HG03045 (cell line): ENCODE measurements at regions not wholly inside any gene's neighbourhood (a gene's known extent, or its start where the extent isn't known, plus 50 kb on each side); places are given as distances from the start of the nearest gene placed in this dataset.

Source experiments
- ATAC-seq: cut with Tn5 transposase; IDR thresholded peaks from one replicate; pipeline ENCODE4 v1.9.1; 2021; ENCODE audit warnings: mild to moderate bottlenecking, moderate library complexity; ENCODE audit not compliant: unreplicated experiment

- no peak for ATAC-seq
Observed at GRCh38 chr7:46652317-46652716, 731.2 kb upstream of the IGFBP3 start.

GRCh38 chr7:46651561-46652088 lies 730.6 kb upstream of the IGFBP3 start:
- ATAC-seq, result no peak

DNA sequence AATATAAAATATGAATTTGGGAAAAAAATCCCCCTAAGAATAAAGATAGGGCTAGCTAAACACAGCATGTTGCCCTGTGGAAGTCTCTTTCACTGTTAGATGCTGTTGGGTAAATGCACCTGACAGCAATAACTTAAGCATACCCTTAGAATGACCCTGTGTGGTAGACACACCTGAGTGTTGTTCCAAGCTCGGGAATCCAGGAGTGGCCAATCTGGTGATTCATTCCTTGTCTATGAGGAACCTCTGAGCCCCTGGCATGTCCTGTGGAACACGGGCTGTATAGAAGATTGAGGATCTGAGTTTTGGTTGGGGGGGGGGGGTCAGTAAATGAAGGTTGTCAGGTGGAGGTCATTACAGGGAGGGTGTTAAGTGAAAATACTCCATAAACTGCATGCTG lies 730.0 kb upstream of the IGFBP3 start:
- ATAC-seq, result no peak

DNA sequence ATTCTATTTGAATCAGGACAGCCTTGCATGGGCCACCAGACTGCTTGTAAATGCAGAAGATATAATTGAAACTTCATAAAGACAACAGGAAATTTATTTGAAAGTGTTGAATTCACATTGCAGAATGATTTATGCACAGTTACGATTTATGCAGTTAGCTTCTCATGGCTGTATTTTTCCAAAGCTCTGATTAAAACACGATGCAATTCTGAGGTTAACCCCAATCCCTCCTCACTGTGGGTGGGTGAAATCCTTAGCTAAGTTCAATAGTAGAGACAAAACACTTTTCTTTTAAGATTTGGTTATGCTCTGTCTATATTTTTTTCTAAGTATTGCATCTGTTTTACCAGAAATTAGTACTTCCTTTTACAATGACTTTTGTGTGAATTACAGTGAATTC lies 728.8 kb upstream of the IGFBP3 start:
- ATAC-seq, result no peak

GRCh38 chr7:46637793-46638735 lies 717.0 kb upstream of the IGFBP3 start:
- no peak for ATAC-seq

DNA sequence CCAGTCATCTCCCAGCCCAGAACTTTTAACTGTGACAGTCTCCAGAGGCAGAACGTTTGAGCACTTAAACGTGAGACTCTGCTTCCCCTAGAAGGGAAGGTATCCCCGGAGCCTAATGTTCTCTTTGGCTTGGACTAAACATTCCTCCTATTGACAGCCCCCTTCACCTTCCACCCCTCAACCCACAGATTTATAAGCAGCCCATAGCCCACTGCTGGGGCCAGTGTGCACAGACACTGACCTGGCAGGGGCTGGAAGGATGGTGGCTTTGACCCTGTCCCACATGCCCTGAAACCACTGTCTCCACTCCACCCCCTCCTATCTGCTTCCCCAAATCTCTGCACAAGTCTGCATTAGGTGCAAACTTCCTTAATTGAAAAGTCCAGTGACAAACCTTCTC lies 715.0 kb upstream of the IGFBP3 start:
- no peak for ATAC-seq

DNA sequence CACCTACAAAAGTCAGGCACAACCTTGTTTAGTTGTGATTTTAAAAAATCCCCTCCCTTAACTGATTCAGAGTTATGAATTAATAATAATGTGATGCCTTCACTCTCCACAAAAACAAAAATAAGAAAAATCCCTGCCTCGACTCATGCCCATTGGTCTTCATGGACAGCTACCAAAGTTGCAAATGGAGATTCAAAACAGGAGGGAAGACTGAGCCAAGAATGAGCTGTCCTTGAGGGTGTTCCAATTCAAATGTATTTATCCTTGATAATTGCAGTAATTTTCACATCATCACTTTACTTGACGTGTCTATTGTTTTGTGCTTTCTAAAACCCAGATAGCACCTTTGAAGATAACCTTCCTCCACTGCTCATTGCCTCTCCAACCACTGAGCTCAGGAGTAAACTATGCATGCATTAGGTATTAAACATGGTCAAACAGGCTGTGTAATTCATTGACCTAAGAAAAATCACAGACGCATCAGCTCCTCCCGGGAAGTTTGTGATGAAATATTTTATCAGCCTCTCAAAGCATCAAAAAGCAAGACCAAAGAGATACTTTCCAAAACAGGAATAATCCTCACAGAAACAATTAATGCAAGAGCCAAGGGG lies 712.7 kb upstream of the IGFBP3 start:
- ATAC-seq, result no peak

GRCh38 chr7:46633200-46633599 lies 712.1 kb upstream of the IGFBP3 start:
- no peak for ATAC-seq

GRCh38 chr7:46630031-46630430 lies 709.0 kb upstream of the IGFBP3 start:
- ATAC-seq, result no peak

- ATAC-seq, result no peak
Observed at GRCh38 chr7:46628389-46628788, 707.3 kb upstream of the IGFBP3 start.

DNA sequence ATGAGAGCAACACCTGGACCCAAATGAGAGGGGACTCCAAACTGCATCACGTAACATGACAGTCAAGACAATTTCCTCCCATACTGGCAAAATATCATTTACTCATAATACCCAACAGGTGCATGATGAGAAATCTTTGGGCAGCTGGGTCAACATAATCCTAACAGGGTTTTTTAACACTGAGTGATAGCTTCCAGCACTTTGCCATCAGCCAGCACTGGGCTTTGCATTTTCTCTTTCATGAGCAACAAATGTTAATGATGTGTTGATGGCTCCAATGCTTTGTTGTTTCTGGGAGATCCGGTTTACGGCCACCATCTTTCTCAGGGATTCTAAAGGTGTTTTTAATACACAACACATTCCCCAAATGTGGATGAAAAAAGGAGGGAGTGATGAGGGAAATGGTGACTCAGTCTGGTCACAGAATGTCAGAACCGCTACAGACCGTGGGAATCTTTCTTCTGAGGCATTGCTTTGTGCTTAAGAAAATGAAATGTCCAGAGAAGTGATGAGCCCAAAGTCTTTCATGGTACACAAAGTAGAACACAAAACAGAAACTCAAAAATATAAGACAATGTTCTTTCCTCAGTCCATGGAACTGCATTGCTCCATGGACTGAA lies 705.7 kb upstream of the IGFBP3 start:
- no peak for ATAC-seq

DNA sequence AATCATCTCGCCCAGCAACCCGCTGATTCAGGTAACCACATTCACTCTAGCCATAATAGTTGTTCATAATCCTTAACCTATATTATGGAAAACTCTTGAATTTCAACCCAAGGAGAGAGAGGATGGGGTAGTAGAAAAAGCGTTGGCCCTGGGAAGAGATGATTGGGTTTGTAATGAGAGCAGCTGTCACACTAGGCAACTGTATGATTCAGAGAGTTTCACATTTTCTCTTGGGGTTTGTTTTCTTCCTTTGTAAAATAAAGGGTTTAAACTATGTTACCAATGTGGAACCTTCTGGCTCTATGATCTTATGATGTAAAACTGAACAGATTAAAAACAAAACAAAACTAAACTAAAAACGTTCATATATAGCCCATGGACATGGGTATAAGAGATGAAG lies 705.2 kb upstream of the IGFBP3 start:
- ATAC-seq, result no peak

DNA sequence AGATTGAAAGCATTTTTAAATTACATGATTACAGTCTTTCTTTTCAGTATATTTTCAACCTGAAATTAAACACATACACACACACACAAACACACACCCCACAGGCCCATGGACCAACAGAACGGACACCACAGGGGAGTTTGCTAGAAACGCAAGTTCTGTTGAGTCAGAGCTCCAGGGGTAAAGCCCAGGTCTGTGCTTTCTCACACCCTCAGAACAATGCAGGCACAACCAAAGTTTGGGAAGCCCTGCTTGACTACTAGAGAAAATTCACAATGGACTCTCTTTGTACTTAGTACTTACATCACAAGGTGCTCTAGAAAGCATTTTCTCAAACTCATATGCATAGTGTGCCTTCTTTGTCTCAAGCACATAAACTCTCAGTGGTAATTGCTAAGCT lies 704.0 kb upstream of the IGFBP3 start:
- no peak for ATAC-seq

DNA sequence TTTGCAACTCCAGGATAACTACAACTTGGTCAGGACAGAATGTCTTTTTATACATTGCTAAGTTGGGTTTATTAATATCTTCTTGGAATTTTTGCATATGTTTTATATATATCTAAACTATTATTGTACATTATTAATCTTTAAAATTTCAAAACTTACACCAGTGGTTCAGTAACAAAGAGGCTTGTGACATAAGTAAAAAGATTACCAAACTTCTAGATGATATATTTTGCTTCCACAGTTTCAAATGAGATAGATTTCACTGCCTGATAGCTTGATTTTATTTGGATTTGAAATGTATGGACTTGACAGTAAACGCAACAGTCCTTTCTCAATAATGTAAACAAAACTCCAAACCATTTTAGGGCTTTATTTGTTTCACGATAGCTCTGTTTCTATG lies 701.2 kb upstream of the IGFBP3 start:
- ATAC-seq, result no peak

- no peak for ATAC-seq
Observed at GRCh38 chr7:46619723-46620310, 698.7 kb upstream of the IGFBP3 start.

GRCh38 chr7:46616636-46617035 lies 695.6 kb upstream of the IGFBP3 start:
- no peak for ATAC-seq

GRCh38 chr7:46613551-46613950 lies 692.5 kb upstream of the IGFBP3 start:
- ATAC-seq, result no peak

- ATAC-seq, result no peak
Observed at GRCh38 chr7:46613116-46613515, 692.0 kb upstream of the IGFBP3 start.

DNA sequence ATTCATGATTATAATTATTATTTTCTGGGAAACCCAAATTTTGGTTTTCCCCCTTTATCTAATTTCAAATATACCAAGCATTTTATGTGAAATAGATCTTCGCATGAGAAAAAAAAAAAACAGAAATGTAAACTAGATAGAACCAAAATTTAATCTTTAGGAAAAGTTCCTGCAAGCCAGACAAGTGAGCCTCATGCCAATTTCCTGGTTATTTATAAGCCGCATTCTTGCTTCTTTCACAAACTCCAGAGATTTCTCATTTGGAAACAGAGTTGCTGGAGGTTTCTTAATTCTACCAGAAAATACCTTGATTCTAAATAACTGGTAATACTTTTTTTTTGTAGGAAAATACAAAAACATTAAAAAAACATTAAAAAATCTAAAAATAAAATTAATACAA lies 690.4 kb upstream of the IGFBP3 start:
- no peak for ATAC-seq

DNA sequence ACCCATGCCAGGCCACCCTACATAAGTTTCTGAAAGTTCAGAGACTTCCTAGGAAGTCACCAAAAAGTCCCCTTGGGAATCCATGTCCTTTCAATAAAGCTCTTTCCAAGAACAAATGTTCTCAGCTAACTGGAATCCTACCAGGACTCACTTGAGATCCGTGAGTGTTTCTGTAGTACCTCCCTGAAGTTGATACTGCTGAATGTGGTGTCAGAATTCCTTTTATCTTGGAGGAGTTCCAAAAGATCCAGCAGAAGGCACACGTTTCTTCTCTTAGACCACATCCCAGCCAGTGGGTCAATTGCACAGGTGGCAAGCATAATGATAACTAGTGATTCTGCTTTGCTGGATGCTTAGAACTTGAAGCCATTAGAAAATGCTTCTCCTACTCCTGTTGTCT lies 689.7 kb upstream of the IGFBP3 start:
- no peak for ATAC-seq

DNA sequence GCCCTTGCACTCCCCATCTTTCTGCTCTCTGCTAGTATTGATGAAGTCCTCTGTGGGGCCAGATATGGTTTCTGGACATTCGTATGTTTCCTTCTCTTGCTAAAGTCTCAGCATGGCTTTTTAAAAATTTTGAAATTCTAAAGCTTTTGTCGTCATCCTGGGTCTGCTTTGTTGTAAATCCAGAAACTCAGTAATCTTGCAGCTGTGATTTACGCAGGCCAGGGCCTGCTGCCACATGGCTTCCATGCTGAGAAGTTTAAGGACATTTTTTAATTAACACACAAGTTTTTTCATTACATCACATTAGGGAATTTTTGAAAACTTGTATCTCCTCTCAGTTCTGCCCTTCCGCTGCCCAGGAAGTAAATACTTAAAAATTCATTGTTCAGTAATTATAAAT lies 686.1 kb upstream of the IGFBP3 start:
- ATAC-seq, result no peak
